Endodermal cell (in vitro differentiated cells): ENCODE measurements at regions not wholly inside any gene's neighbourhood (a gene's known extent, or its start where the extent isn't known, plus 50 kb on each side); places are given as distances from the start of the nearest gene placed in this dataset.
A peak's percentile ranks its signal among the peaks of the same experiment; 100 is the strongest.

Experiments
- DNase-seq: peaks from one replicate; pipeline ENCODE4 v3.0.0-alpha.2; 2017
- H3K27ac ChIP-seq: 2 replicates; pipeline ENCODE4 v1.5.1; 2013; ENCODE audit warnings: mild to moderate bottlenecking, low read depth, low read length, moderate library complexity
- H3K27me3 ChIP-seq: 2 replicates; pipeline ENCODE4 v1.6.1; 2013; ENCODE audit warnings: mild to moderate bottlenecking, low read length, moderate library complexity; ENCODE audit not compliant: insufficient read depth, control insufficient read depth, poor library complexity, severe bottlenecking
- H3K36me3 ChIP-seq: 2 replicates; pipeline ENCODE4 v1.7.0; 2013; ENCODE audit warnings: mild to moderate bottlenecking, low read length, moderate library complexity; ENCODE audit not compliant: control insufficient read depth, insufficient read depth
- H3K4me1 ChIP-seq: one replicate; pipeline ENCODE4 v1.7.0; 2013; ENCODE audit warnings: low read length; ENCODE audit not compliant: control insufficient read depth, insufficient read depth
- H3K4me3 ChIP-seq: 2 replicates; pipeline ENCODE4 v1.5.1; 2013; ENCODE audit warnings: mild to moderate bottlenecking, low read length, moderate library complexity
- H3K9ac ChIP-seq: 2 replicates; pipeline ENCODE4 v1.6.1; 2013; ENCODE audit warnings: mild to moderate bottlenecking, low read length, moderate library complexity; ENCODE audit not compliant: poor library complexity, severe bottlenecking; ENCODE audit errors: extremely low read depth
- H3K9me3 ChIP-seq: 2 replicates; pipeline ENCODE4 v1.6.1; 2013; ENCODE audit warnings: mild to moderate bottlenecking, low read length, moderate library complexity; ENCODE audit not compliant: control insufficient read depth
- H3K27ac Mint-ChIP-seq: 2 replicates; pipeline ENCODE4 v1.8.0; 2020; ENCODE audit warnings: mixed read lengths
- H3K27me3 Mint-ChIP-seq: 2 replicates; pipeline ENCODE4 v1.8.0; 2021; ENCODE audit warnings: mild to moderate bottlenecking, mixed read lengths; ENCODE audit not compliant: insufficient read depth
- H3K36me3 Mint-ChIP-seq: 2 replicates; pipeline ENCODE4 v1.8.0; 2020; ENCODE audit warnings: low read depth, mixed read lengths
- H3K4me1 Mint-ChIP-seq: 2 replicates; pipeline ENCODE4 v1.8.0; 2020; ENCODE audit warnings: mixed read lengths
- H3K4me3 Mint-ChIP-seq: 2 replicates; pipeline ENCODE4 v1.8.0; 2020; ENCODE audit warnings: mild to moderate bottlenecking, moderate library complexity, mixed read lengths
- H3K9me3 Mint-ChIP-seq: 2 replicates; pipeline ENCODE4 v1.8.0; 2020; ENCODE audit warnings: mild to moderate bottlenecking, mixed read lengths
- WGBS, 2 experiments: methylation state at CpG; one replicate each; pipeline versions ENCODE4 v1.1.5 to v1.1.7; 2013; ENCODE audit warnings: missing lambda C conversion rate in 2 of 2, mixed read lengths in 1 of 2; ENCODE audit not compliant: insufficient coverage in 1 of 2, insufficient read length in 1 of 2; 5-methylcytosine and 5-hydroxymethylcytosine counted together
- TF ChIP-seq, protein P1 (sequence below): fragments of 200-600 bp; sonication (generic); conservative IDR thresholded peaks from 2 replicates; pipeline ENCODE4 v1.5.0; 2021; ENCODE audit warnings: antibody characterized with exemption, mild to moderate bottlenecking

DNA sequence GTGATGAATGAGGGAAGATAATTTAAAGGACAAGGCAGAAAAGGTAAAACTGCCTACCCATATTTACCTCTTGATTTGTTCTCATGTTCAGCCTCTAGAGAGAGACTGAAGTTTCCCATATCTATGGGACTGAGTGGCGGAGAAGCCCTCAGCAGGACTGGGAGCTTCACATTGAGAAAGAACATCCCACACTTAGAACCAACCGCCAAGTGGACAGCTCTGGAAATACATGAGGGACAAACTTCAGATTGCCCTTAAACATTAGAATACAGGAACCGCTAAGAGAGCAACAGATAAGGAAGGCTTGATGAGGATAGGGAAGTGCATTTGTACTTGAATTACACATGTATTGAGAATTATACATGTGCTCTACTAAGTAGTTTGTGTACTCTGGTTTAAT lies 316.0 kb upstream of the MIR17HG start:
- no peaks in the 10 kb centered on the region for H3K27me3 ChIP-seq
- no peaks in the 10 kb centered on the region for H3K9me3 Mint-ChIP-seq
- H3K36me3 Mint-ChIP-seq: no peaks in the 10 kb centered on the region
- H3K4me3 Mint-ChIP-seq: no peak overlapping the region
- peaks cover 8% of the 10 kb centered on the region for H3K4me1 Mint-ChIP-seq
- no peaks in the 10 kb centered on the region for H3K9me3 ChIP-seq
- H3K27ac Mint-ChIP-seq: no peak overlapping the region
- H3K27ac ChIP-seq: no peak overlapping the region
- 95 to 100% methylated on average over 2 to 3 of the region's 3 CpGs for WGBS, 2 experiments
- H3K36me3 ChIP-seq: no peaks in the 10 kb centered on the region
- peak; percentile 51 for DNase-seq
- H3K27me3 Mint-ChIP-seq: no peaks in the 10 kb centered on the region
- H3K4me1 ChIP-seq: no peaks in the 10 kb centered on the region
- H3K9ac ChIP-seq: no peak overlapping the region
- no peak overlapping the region for H3K4me3 ChIP-seq
- TF ChIP-seq, protein P1, sequence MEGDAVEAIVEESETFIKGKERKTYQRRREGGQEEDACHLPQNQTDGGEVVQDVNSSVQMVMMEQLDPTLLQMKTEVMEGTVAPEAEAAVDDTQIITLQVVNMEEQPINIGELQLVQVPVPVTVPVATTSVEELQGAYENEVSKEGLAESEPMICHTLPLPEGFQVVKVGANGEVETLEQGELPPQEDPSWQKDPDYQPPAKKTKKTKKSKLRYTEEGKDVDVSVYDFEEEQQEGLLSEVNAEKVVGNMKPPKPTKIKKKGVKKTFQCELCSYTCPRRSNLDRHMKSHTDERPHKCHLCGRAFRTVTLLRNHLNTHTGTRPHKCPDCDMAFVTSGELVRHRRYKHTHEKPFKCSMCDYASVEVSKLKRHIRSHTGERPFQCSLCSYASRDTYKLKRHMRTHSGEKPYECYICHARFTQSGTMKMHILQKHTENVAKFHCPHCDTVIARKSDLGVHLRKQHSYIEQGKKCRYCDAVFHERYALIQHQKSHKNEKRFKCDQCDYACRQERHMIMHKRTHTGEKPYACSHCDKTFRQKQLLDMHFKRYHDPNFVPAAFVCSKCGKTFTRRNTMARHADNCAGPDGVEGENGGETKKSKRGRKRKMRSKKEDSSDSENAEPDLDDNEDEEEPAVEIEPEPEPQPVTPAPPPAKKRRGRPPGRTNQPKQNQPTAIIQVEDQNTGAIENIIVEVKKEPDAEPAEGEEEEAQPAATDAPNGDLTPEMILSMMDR: peak; percentile 50

DNA sequence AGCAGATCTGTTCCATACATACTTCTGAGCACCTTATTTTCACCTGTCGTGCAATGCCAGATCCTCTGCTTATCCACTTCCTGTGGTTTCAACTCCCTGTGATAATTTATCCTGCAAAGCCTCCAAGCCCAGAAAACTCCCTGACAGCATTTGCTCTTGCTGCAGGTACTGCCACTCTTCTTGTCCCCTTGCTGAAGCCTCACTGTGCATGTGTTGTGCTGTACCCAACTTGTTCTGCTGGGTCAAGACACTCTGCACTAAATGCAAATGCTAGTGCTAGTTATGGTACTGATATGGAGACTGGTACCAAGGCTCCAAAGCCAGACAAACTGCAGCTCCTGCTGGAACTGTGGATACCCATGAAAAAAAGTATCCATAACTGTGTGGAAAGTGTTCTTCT lies 315.4 kb upstream of the MIR17HG start:
- Mint-ChIP-seq H3K27ac (no peak overlapping the region), H3K4me3 (no peak overlapping the region), H3K9me3 (no peaks in the 10 kb centered on the region), H3K36me3 (no peaks in the 10 kb centered on the region), H3K27me3 (no peaks in the 10 kb centered on the region), H3K4me1 (peaks cover 11% of the 10 kb centered on the region)
- WGBS, 2 experiments: 83 to 88% methylated on average over 1 of the region's 1 CpG
- TF ChIP-seq, protein P1: no peak
- Histone ChIP-seq H3K9me3 (no peaks in the 10 kb centered on the region), H3K4me1 (no peaks in the 10 kb centered on the region), H3K27ac (no peak overlapping the region), H3K9ac (no peak overlapping the region), H3K36me3 (no peaks in the 10 kb centered on the region), H3K27me3 (no peaks in the 10 kb centered on the region), H3K4me3 (no peak overlapping the region)
- no peak for DNase-seq

DNA sequence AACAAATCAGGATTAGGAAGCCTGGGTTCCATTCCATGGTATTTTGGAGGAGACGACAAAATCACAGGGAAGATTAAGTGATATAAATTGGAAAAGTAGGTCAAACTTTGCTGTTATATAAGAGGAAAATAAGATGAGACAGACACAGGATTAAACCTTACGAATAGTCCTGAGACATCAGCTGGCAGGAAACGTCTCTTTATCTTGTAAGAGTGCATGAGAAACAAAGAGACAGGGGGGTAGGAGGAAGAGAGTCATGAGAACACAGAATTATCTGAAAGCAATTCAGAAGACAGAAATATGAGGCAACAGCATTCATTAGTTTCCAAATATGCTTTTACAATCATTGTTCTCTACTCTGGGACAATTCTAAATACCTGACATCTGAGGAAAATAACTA lies 310.6 kb upstream of the MIR17HG start:
- Mint-ChIP-seq H3K4me1 (peaks cover 5% of the 10 kb centered on the region), H3K27ac (no peak overlapping the region), H3K36me3 (no peaks in the 10 kb centered on the region), H3K4me3 (no peak overlapping the region), H3K27me3 (no peaks in the 10 kb centered on the region), H3K9me3 (no peaks in the 10 kb centered on the region)
- no peak overlapping the region for H3K4me3 ChIP-seq
- H3K27ac ChIP-seq: no peak overlapping the region
- H3K27me3 ChIP-seq: no peaks in the 10 kb centered on the region
- WGBS, 2 experiments: 85 to 86% methylated on average over 2 to 3 of the region's 3 CpGs
- no peak overlapping the region for H3K9ac ChIP-seq
- DNase-seq: no peak
- TF ChIP-seq, protein P1: no peak
- no peaks in the 10 kb centered on the region for H3K9me3 ChIP-seq
- no peaks in the 10 kb centered on the region for H3K4me1 ChIP-seq
- no peaks in the 10 kb centered on the region for H3K36me3 ChIP-seq
